ENCODE measurements at regions not wholly inside any gene's neighbourhood (a gene's known extent, or its start where the extent isn't known, plus 50 kb on each side); places are given as distances from the start of the nearest gene placed in this dataset.

DNA sequence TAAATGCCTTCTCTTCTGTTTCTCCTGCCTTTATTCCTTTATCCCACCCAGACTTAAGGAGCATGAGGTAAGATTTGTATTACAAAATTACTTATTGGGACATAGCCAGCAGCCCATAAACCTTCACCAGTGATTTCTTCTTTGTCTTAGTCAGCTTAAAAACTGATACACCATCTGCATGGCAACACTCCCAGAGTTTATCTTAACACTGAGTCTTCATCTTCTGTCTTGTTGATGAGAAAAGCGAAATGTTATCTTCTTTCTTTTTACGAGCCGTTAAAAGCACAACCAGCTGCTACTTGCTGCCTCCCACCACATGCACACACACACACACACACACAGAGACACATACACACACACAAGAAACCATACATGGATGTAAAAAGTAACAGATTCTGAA, 116.7 kb downstream of the VCY start (continued):
- no peak for TF ChIP-seq NPAS2 (CRISPR knock-in tag; IDR thresholded peaks at IDR 0.05; ENCODE audit: borderline replicate concordance)
- TF ChIP-seq, protein P1, sequence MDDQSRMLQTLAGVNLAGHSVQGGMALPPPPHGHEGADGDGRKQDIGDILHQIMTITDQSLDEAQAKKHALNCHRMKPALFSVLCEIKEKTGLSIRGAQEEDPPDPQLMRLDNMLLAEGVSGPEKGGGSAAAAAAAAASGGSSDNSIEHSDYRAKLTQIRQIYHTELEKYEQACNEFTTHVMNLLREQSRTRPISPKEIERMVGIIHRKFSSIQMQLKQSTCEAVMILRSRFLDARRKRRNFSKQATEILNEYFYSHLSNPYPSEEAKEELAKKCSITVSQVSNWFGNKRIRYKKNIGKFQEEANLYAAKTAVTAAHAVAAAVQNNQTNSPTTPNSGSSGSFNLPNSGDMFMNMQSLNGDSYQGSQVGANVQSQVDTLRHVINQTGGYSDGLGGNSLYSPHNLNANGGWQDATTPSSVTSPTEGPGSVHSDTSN (IDR thresholded peaks at IDR 0.05): no peak
- TF ChIP-seq, protein P2, sequence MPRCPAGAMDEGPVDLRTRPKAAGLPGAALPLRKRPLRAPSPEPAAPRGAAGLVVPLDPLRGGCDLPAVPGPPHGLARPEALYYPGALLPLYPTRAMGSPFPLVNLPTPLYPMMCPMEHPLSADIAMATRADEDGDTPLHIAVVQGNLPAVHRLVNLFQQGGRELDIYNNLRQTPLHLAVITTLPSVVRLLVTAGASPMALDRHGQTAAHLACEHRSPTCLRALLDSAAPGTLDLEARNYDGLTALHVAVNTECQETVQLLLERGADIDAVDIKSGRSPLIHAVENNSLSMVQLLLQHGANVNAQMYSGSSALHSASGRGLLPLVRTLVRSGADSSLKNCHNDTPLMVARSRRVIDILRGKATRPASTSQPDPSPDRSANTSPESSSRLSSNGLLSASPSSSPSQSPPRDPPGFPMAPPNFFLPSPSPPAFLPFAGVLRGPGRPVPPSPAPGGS (IDR thresholded peaks at IDR 0.05): no peak
- TF ChIP-seq, protein P3, sequence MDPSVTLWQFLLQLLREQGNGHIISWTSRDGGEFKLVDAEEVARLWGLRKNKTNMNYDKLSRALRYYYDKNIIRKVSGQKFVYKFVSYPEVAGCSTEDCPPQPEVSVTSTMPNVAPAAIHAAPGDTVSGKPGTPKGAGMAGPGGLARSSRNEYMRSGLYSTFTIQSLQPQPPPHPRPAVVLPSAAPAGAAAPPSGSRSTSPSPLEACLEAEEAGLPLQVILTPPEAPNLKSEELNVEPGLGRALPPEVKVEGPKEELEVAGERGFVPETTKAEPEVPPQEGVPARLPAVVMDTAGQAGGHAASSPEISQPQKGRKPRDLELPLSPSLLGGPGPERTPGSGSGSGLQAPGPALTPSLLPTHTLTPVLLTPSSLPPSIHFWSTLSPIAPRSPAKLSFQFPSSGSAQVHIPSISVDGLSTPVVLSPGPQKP (IDR thresholded peaks at IDR 0.05; ENCODE audit: low read depth, low read length): no peak
- TF ChIP-seq, protein P4, sequence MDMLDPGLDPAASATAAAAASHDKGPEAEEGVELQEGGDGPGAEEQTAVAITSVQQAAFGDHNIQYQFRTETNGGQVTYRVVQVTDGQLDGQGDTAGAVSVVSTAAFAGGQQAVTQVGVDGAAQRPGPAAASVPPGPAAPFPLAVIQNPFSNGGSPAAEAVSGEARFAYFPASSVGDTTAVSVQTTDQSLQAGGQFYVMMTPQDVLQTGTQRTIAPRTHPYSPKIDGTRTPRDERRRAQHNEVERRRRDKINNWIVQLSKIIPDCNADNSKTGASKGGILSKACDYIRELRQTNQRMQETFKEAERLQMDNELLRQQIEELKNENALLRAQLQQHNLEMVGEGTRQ (IDR thresholded peaks at IDR 0.05): no peak
- TF ChIP-seq MAZ (IDR thresholded peaks at IDR 0.05; ENCODE audit: borderline replicate concordance, low read depth, low read length): no peak
- TF ChIP-seq ZC3H11A (IDR thresholded peaks at IDR 0.05): no peak

DNA sequence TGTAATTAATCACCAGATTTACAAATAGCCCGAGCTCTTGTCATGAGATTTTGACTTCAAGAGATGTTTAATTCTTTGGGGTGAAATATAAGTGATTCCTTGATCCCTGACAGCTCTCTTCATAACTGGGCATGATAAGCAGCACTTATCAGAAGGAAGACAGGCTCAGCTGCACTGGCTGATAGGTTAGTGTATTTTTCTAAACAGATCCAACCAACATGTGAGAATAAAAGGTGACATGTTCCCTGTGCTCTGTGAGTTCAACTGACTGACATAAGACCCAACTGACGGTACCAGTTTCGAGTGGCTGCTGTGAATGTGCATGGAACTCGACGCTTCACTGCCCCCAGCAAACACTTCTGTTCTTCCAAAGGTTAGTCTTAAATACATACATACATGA, 114.8 kb downstream of the VCY start:
- Histone ChIP-seq H3K9me3 (no peaks in the 10 kb centered on the region), H3K4me2 (no peak overlapping the region), H3K4me1 (no peaks in the 10 kb centered on the region), H3K27ac (no peak overlapping the region), H3K4me3 (no peak overlapping the region)
- no peak for FAIRE-seq
- no peak for ATAC-seq
- 23% methylated on average over 5 of the region's 5 CpGs for WGBS (ENCODE audit: missing lambda C conversion rate)
- POLR2A ChIA-PET: no interaction called here
- DNase-seq (ENCODE audit: low read depth in 1 of 2, low spot score in 1 of 2): no peak
- no peak for TF ChIP-seq HOXB5 (CRISPR knock-in tag; IDR thresholded peaks at IDR 0.05)
- TF ChIP-seq CEBPB (IDR thresholded peaks at IDR 0.05): no peak
- TF ChIP-seq, protein P1 (IDR thresholded peaks at IDR 0.05): no peak
- TF ChIP-seq ZFP36 (IDR thresholded peaks at IDR 0.05; ENCODE audit: borderline replicate concordance, partially characterized antibody): no peak
- TF ChIP-seq, protein P5, sequence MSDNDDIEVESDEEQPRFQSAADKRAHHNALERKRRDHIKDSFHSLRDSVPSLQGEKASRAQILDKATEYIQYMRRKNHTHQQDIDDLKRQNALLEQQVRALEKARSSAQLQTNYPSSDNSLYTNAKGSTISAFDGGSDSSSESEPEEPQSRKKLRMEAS (IDR thresholded peaks at IDR 0.05): no peak
- no peak for TF ChIP-seq BHLHE40 (IDR thresholded peaks at IDR 0.05; ENCODE audit: low read depth, low read length)
- no peak for TF ChIP-seq PHF8 (IDR thresholded peaks at IDR 0.05; ENCODE audit: borderline replicate concordance, low read depth)
- TF ChIP-seq KDM5A (IDR thresholded peaks at IDR 0.05): no peak
- CTCF ChIA-PET: no interaction called here

DNA sequence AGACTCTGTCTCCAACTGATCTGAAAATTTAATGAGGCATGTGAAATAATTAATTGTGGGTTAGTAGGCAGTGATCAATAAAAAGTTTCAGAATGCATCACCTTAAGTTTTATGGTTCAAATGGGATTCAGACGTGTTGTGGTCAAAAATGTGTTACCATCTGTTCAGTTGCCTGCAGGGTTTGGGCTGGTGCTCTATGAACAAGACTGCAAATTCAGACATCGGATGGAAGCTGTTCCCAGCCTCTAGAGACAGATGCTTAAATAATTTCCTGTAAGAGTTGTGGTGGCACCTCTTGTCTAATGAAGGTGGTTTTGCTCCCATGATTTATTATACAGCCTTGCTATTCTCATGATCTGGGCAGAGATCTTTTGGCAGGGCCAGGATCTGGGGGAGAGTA, 113.6 kb downstream of the VCY start:
- no peak overlapping the region for H3K4me3 ChIP-seq
- no peak overlapping the region for H3K4me2 ChIP-seq
- no peak overlapping the region for H3K27ac ChIP-seq
- H3K9me3 ChIP-seq: no peaks in the 10 kb centered on the region
- no peaks in the 10 kb centered on the region for H3K4me1 ChIP-seq
- no peak for FAIRE-seq
- TF ChIP-seq TFCP2L1 (CRISPR knock-in tag; IDR thresholded peaks at IDR 0.05): no peak
- no peak for TF ChIP-seq SMC3 (IDR thresholded peaks at IDR 0.05)
- no peak for TF ChIP-seq EHMT2 (IDR thresholded peaks at IDR 0.05; ENCODE audit: low read depth)
- no peak for TF ChIP-seq ZSCAN20 (CRISPR knock-in tag; IDR thresholded peaks at IDR 0.05)
- TF ChIP-seq MAFK (IDR thresholded peaks at IDR 0.05; ENCODE audit: partially characterized antibody): no peak
- TF ChIP-seq, protein P5 (IDR thresholded peaks at IDR 0.05): no peak
- no peak for TF ChIP-seq MAZ (IDR thresholded peaks at IDR 0.05; ENCODE audit: borderline replicate concordance, low read depth, low read length)
- no peak for TF ChIP-seq NPAS2 (CRISPR knock-in tag; IDR thresholded peaks at IDR 0.05; ENCODE audit: borderline replicate concordance)
- TF ChIP-seq, protein P6, sequence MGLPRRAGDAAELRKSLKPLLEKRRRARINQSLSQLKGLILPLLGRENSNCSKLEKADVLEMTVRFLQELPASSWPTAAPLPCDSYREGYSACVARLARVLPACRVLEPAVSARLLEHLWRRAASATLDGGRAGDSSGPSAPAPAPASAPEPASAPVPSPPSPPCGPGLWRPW (IDR thresholded peaks at IDR 0.05): no peak
- no peak for TF ChIP-seq ZC3H11A (IDR thresholded peaks at IDR 0.05)
- no peak for TF ChIP-seq ESRRA (IDR thresholded peaks at IDR 0.05; ENCODE audit: borderline replicate concordance, low read length)
- ChIA-PET CTCF (no interaction called here), POLR2A (no interaction called here)
- no peak for ATAC-seq
- WGBS (ENCODE audit: missing lambda C conversion rate): 38% methylated on average over 2 of the region's 2 CpGs
- DNase-seq (ENCODE audit: low read depth in 1 of 2, low spot score in 1 of 2): no peak
